PC-9 (cell line): ENCODE measurements at regions not wholly inside any gene's neighbourhood (a gene's known extent, or its start where the extent isn't known, plus 50 kb on each side); places are given as distances from the start of the nearest gene placed in this dataset.

Experiments used
- BruUV-seq: library from RNA; stranded (reverse); fragments of 400-500 nt; replicated peaks from 2 replicates; lab custom pipeline; 2021; lab: Mats Ljungman, UMichigan
- CTCF ChIA-PET: fragments of 300-600 bp; sonication (Branson Sonifier 250); formaldehyde crosslinking; loops from one replicate; lab custom pipeline; 2022; ENCODE audit warnings: antibody characterized with exemption; lab: Charles Lee
- POLR2A ChIA-PET: fragments of 300-600 bp; sonication (Branson Sonifier 250); formaldehyde crosslinking; loops from one replicate; lab custom pipeline; 2022; ENCODE audit warnings: antibody characterized with exemption; ENCODE audit not compliant: unreplicated experiment; lab: Charles Lee
- DNase-seq, 2 experiments: peaks; one replicate each; pipeline versions ENCODE4 v3.0.0 to v3.0.0-alpha.2; 2015 to 2022; ENCODE audit warnings: mixed read lengths in 1 of 2
- H2AFZ ChIP-seq: fragments of 200-600 bp; sonication (generic); 2 replicates; pipeline ENCODE4 v1.8.1; 2017; ENCODE audit warnings: antibody characterized with exemption
- H3F3A ChIP-seq: fragments of 200-600 bp; sonication (generic); 2 replicates; pipeline ENCODE4 v1.8.1; 2017; ENCODE audit warnings: antibody characterized with exemption, mild to moderate bottlenecking, low read depth; ENCODE audit not compliant: insufficient read depth
- H3K27ac ChIP-seq: fragments of 200-600 bp; sonication (generic); 2 replicates; pipeline ENCODE4 v1.6.1; 2016; ENCODE audit warnings: mixed run types
- H3K27me3 ChIP-seq: fragments of 200-600 bp; sonication (generic); 2 replicates; pipeline ENCODE4 v1.6.1; 2016; ENCODE audit warnings: low read depth, mixed run types; ENCODE audit not compliant: insufficient read depth
- H3K36me3 ChIP-seq: fragments of 200-600 bp; sonication (generic); 2 replicates; pipeline ENCODE4 v1.6.1; 2016; ENCODE audit warnings: low read depth, mixed run types
- H3K4me1 ChIP-seq: fragments of 200-600 bp; sonication (generic); replicated peaks from 2 replicates; pipeline ENCODE4 v1.6.1; 2016; ENCODE audit warnings: mixed run types; ENCODE audit not compliant: insufficient read depth
- H3K4me2 ChIP-seq: fragments of 200-600 bp; sonication (generic); 2 replicates; pipeline ENCODE4 v1.6.1; 2017; ENCODE audit warnings: mixed run types
- H3K4me3 ChIP-seq: fragments of 200-600 bp; sonication (generic); 2 replicates; pipeline ENCODE4 v1.6.1; 2016; ENCODE audit warnings: mixed run types
- H3K79me2 ChIP-seq: fragments of 200-600 bp; sonication (generic); 2 replicates; pipeline ENCODE4 v1.6.1; 2017; ENCODE audit warnings: low read depth, mixed run types
- H3K9me2 ChIP-seq: fragments of 200-600 bp; sonication (generic); 2 replicates; pipeline ENCODE4 v1.8.1; 2017; ENCODE audit warnings: mild to moderate bottlenecking; ENCODE audit not compliant: insufficient read depth
- H3K9me3 ChIP-seq: fragments of 200-600 bp; sonication (generic); 2 replicates; pipeline ENCODE4 v1.8.1; 2016; ENCODE audit warnings: low read depth; ENCODE audit not compliant: insufficient read depth
- H4K20me1 ChIP-seq: fragments of 200-600 bp; sonication (generic); 2 replicates; pipeline ENCODE4 v1.8.1; 2017; ENCODE audit not compliant: insufficient read depth
- CTCF ChIP-seq: fragments of 200-600 bp; sonication (generic); conservative IDR thresholded peaks from 2 replicates; pipeline ENCODE4 v1.6.1; 2017; ENCODE audit warnings: mixed run types, antibody characterized with exemption, mild to moderate bottlenecking, moderate library complexity
- EZH2 ChIP-seq: fragments of 200-600 bp; sonication (generic); IDR thresholded peaks from 2 replicates; pipeline ENCODE4 v1.8.0; 2017; ENCODE audit warnings: antibody characterized with exemption, low read depth
- intact Hi-C: fragments of 100-400 bp; cut with micrococcal nuclease; formaldehyde crosslinking; loops from one replicate; pipeline ENCODE4 v1.10.0; 2022; ENCODE audit not compliant: unreplicated experiment

- POLR2A ChIA-PET: no interaction called here
Measured at GRCh38 chr9:96157675-96158074, 144.3 kb downstream of the HSD17B3 start.

GRCh38 chr9:96156171-96156974, 145.6 kb downstream of the HSD17B3 start:
- Histone ChIP-seq H3K79me2 (no peaks in the 10 kb centered on the region), H3K9me3 (no peaks in the 10 kb centered on the region; the same call in 1 of the 2 replicates), H3K27ac (no peak overlapping the region), H3K4me3 (no peak overlapping the region), H3K9me2 (no peaks in the 10 kb centered on the region), H3F3A (no peaks in the 10 kb centered on the region), H2AFZ (no peak overlapping the region), H3K4me2 (no peak overlapping the region), H3K27me3 (peaks cover 30% of the 10 kb centered on the region), H4K20me1 (no peaks in the 10 kb centered on the region), H3K36me3 (no peaks in the 10 kb centered on the region), H3K4me1 (no peaks in the 10 kb centered on the region)
- intact Hi-C loops: no loop called here
- ChIA-PET POLR2A (no interaction called here), CTCF (no interaction called here)
- no peak for DNase-seq
- TF ChIP-seq EZH2 (no peak), CTCF (no peak)
- BruUV-seq: no TSS peak

More at GRCh38 chr9:96157675-96158074, 144.3 kb downstream of the HSD17B3 start:
- no peak overlapping the region for H3K27ac ChIP-seq
- H3K4me2 ChIP-seq: no peak overlapping the region
- H3K36me3 ChIP-seq: no peaks in the 10 kb centered on the region
- BruUV-seq: no TSS peak
- H3K4me1 ChIP-seq: no peaks in the 10 kb centered on the region
- no peaks in the 10 kb centered on the region for H3F3A ChIP-seq
- no peak overlapping the region for H3K4me3 ChIP-seq
- no peaks in the 10 kb centered on the region for H4K20me1 ChIP-seq
- peaks cover 34% of the 10 kb centered on the region for H3K27me3 ChIP-seq
- DNase-seq: no peak
- CTCF ChIA-PET: no interaction called here
- no peak for TF ChIP-seq EZH2
- TF ChIP-seq CTCF: no peak
- no peaks in the 10 kb centered on the region; the same call in 1 of the 2 replicates for H3K9me3 ChIP-seq
- H3K79me2 ChIP-seq: no peaks in the 10 kb centered on the region
- intact Hi-C loops: no loop called here
- no peak overlapping the region for H2AFZ ChIP-seq
- no peaks in the 10 kb centered on the region for H3K9me2 ChIP-seq

- CTCF ChIA-PET: no interaction called here
- DNase-seq: no peak
- Histone ChIP-seq H4K20me1 (no peaks in the 10 kb centered on the region), H3K36me3 (no peaks in the 10 kb centered on the region), H3K4me2 (no peak overlapping the region), H3K4me3 (no peak overlapping the region), H3K27me3 (peaks cover 34% of the 10 kb centered on the region), H3K9me3 (no peaks in the 10 kb centered on the region; the same call in 1 of the 2 replicates), H3K27ac (no peak overlapping the region), H3F3A (no peaks in the 10 kb centered on the region), H3K9me2 (no peaks in the 10 kb centered on the region), H2AFZ (no peak overlapping the region), H3K79me2 (no peaks in the 10 kb centered on the region), H3K4me1 (no peaks in the 10 kb centered on the region)
- BruUV-seq: no TSS peak
- no peak for TF ChIP-seq CTCF
- intact Hi-C loops: no loop called here
- POLR2A ChIA-PET: no interaction called here
Measured at GRCh38 chr9:96154081-96154480, 147.9 kb downstream of the HSD17B3 start.
